Tibial artery (tissue), 4 donors: ENCODE measurements at regions not wholly inside any gene's neighbourhood (a gene's known extent, or its start where the extent isn't known, plus 50 kb on each side); places are given as distances from the start of the nearest gene placed in this dataset.
"Not testable (repeated sequence)": the region's sequence is repeated elsewhere in the genome, so short reads cannot be mapped to it uniquely, and the experiment has no call there.

Experiments
- DNase-seq, 2 donors: peaks; one replicate each; pipeline ENCODE4 v3.0.0-alpha.2; 2019
- H3K27ac ChIP-seq, 2 donors: fragments of 200-600 bp; sonication (generic) in 1 of 2; 1 replicate in 1 of 2; 2 replicates in 1 of 2; pipeline ENCODE4 v1.5.1; 2018 to 2019; ENCODE audit warnings: mild to moderate bottlenecking in 1 of 2
- H3K27me3 ChIP-seq, 2 donors: fragments of 200-600 bp; sonication (generic) in 1 of 2; one replicate each; pipeline versions ENCODE4 v1.5.1 to v1.6.0; 2016 to 2019
- H3K36me3 ChIP-seq, 3 donors: fragments of 200-600 bp; sonication (generic) in 2 of 3; one replicate each; pipeline ENCODE4 v1.5.1; 2016 to 2019; ENCODE audit warnings: mild to moderate bottlenecking in 2 of 3
- H3K4me1 ChIP-seq, 4 donors: fragments of 200-600 bp; sonication (generic) in 2 of 4; 1 replicate in 3 of 4; 2 replicates in 1 of 4; pipeline ENCODE4 v1.5.1; 2016 to 2019
- H3K4me3 ChIP-seq, 2 donors: fragments of 200-600 bp; sonication (generic) in 1 of 2; 1 replicate in 1 of 2; 2 replicates in 1 of 2; pipeline ENCODE4 v1.5.1; 2018 to 2019; ENCODE audit warnings: mild to moderate bottlenecking in 2 of 2
- H3K9me3 ChIP-seq, 3 donors: fragments of 200-600 bp; sonication (generic) in 1 of 3; one replicate each; pipeline ENCODE4 v1.5.1; 2016 to 2019
- intact Hi-C: fragments of 100-400 bp; cut with DNase I; formaldehyde crosslinking; loops from one replicate; pipeline ENCODE4 v1.15.0; 2023; ENCODE audit warnings: low total_unique reads
- TF ChIP-seq, protein P1 (sequence below), 2 experiments: fragments of 200-600 bp in 1 of 2; fragments of 450-650 bp in 1 of 2; IDR thresholded peaks; one replicate each; pipeline ENCODE4 v1.5.1; 2017 to 2019; ENCODE audit warnings: antibody characterized with exemption in 2 of 2, mild to moderate bottlenecking in 1 of 2, moderate library complexity in 1 of 2

DNA sequence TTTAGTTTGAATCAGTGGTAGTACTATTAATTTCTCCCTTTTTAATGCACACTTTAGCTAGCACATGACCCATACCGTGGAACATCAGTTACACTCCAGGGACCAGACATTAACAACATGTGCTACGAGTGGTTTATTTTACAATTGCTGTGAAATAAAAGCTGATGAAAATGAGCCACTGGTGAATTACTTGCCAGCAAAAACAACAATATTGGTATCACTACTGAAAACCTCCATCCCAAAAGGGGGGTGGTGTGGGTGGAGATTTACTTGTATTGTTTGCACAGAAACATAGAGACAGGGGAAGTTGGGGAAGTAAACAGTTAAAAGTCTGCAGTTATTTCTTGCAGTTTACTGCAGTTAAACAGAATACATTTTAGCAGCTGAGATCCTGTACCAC lies 369.6 kb upstream of the GRAMD2B start:
- Histone ChIP-seq H3K36me3 (no peaks in the 10 kb centered on the region), H3K4me3 (no peak overlapping the region), H3K9me3 (no peaks in the 10 kb centered on the region), H3K27me3 (no peaks in the 10 kb centered on the region), H3K27ac (no peak overlapping the region), H3K4me1 (no peaks in the 10 kb centered on the region)
- intact Hi-C loops: no loop called here
- DNase-seq: no peak
- TF ChIP-seq, protein P1, sequence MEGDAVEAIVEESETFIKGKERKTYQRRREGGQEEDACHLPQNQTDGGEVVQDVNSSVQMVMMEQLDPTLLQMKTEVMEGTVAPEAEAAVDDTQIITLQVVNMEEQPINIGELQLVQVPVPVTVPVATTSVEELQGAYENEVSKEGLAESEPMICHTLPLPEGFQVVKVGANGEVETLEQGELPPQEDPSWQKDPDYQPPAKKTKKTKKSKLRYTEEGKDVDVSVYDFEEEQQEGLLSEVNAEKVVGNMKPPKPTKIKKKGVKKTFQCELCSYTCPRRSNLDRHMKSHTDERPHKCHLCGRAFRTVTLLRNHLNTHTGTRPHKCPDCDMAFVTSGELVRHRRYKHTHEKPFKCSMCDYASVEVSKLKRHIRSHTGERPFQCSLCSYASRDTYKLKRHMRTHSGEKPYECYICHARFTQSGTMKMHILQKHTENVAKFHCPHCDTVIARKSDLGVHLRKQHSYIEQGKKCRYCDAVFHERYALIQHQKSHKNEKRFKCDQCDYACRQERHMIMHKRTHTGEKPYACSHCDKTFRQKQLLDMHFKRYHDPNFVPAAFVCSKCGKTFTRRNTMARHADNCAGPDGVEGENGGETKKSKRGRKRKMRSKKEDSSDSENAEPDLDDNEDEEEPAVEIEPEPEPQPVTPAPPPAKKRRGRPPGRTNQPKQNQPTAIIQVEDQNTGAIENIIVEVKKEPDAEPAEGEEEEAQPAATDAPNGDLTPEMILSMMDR (IDR thresholded peaks at IDR 0.05): no peak

- intact Hi-C loops: no loop called here
- no peaks in the 10 kb centered on the region for H3K4me1 ChIP-seq
- H3K36me3 ChIP-seq: no peaks in the 10 kb centered on the region
- DNase-seq: no peak
- TF ChIP-seq, protein P1 (IDR thresholded peaks at IDR 0.05): no peak
- no peak overlapping the region for H3K4me3 ChIP-seq
- no peak overlapping the region for H3K27ac ChIP-seq
- no peaks in the 10 kb centered on the region for H3K27me3 ChIP-seq
- H3K9me3 ChIP-seq: no peaks in the 10 kb centered on the region
These were observed 368.4 kb upstream of the GRAMD2B start for GRCh38 chr5:126054577-126055347.

DNA sequence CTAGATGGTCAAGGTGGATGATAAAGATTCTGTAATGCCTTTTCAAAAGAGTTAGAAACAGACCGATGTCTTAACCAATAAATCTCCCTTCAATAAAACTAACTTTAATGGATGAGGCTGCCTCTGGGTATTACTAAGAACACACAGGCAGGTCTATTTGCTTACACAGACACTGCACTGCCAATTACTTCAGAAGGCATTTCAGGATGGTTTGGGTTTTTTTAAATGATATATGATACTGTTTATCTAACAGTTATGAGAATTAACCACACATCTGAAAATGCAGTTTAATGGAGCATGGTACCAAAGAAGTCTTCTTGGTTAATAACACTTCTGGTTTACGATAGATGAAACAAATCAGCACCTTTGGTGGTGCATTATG lies 367.9 kb upstream of the GRAMD2B start:
- DNase-seq: no peak
- Histone ChIP-seq H3K4me3 (no peak overlapping the region), H3K9me3 (no peaks in the 10 kb centered on the region), H3K4me1 (no peaks in the 10 kb centered on the region), H3K27ac (no peak overlapping the region), H3K27me3 (no peaks in the 10 kb centered on the region), H3K36me3 (no peaks in the 10 kb centered on the region)
- intact Hi-C loops: no loop called here
- TF ChIP-seq, protein P1 (IDR thresholded peaks at IDR 0.05): no peak

- Histone ChIP-seq H3K36me3 (no peaks in the 10 kb centered on the region), H3K4me3 (no peak overlapping the region), H3K27me3 (no peaks in the 10 kb centered on the region), H3K9me3 (no peaks in the 10 kb centered on the region), H3K4me1 (no peaks in the 10 kb centered on the region), H3K27ac (no peak overlapping the region)
- TF ChIP-seq, protein P1 (IDR thresholded peaks at IDR 0.05): no peak
- intact Hi-C loops: no loop called here
- no peak for DNase-seq
These were observed 366.9 kb upstream of the GRAMD2B start for GRCh38 chr5:126056352-126056751.

DNA sequence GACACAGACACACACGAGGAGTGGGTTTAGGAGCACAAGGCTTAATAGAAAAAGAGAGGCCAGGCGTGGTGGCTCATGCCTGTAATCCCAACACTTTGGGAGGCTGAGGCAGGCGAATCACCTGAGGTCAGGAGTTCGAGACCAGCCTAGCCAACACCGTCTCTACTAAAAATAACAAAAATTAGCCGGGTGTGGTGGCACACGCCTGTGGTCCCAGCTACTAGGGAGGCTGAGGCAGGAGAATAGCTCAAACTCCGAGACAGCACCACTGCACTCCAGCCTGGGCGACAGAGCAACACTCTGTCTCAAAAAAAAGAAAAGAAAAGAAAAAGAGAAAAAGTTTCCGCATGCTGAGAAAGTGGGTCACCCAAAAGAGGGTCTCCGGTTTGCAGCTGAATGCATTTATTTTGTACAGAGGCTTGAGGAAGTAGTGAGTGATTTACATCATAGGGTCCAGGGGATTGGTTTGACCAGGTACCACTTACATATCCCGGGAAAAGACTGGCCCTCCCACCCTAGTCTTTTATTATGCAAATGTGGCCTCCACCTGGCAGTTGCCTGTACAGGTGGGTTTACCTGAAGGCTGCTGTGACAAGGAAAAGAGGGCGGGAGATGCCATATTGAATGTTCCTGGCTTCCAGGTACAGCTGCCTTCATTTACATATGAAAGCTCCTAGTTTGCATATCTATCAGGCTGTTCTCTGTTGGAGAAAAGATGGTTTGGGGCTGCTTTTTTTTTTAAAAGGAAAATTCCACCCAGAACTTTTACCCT lies 366.2 kb upstream of the GRAMD2B start:
- intact Hi-C loops: no loop called here
- Histone ChIP-seq H3K4me1 (no peaks in the 10 kb centered on the region), H3K4me3 (no peak overlapping the region), H3K9me3 (no peaks in the 10 kb centered on the region), H3K36me3 (no peaks in the 10 kb centered on the region), H3K27me3 (no peaks in the 10 kb centered on the region), H3K27ac (no peak overlapping the region)
- TF ChIP-seq, protein P1 (IDR thresholded peaks at IDR 0.05): no peak
- DNase-seq: no peak

GRCh38 chr5:126058392-126058791 lies 364.8 kb upstream of the GRAMD2B start:
- H3K9me3 ChIP-seq, H3K36me3 ChIP-seq, DNase-seq, H3K27ac ChIP-seq, H3K4me1 ChIP-seq, H3K27me3 ChIP-seq, intact Hi-C loops, H3K4me3 ChIP-seq: not testable (repeated sequence)
